Activated CD8-positive, alpha-beta T cell treated with anti-CD3 and anti-CD28 coated beads, Interleukin-2, amount 10 ng/mL, durations not matched to agents 7 days and 5 days (primary cell): ENCODE measurements at regions not wholly inside any gene's neighbourhood (a gene's known extent, or its start where the extent isn't known, plus 50 kb on each side); places are given as distances from the start of the nearest gene placed in this dataset.
"Not testable (repeated sequence)": the region's sequence is repeated elsewhere in the genome, so short reads cannot be mapped to it uniquely, and the experiment has no call there.

Source experiments
- ATAC-seq: fragments of 150-1000 bp; cut with Tn5 transposase; one replicate; pipeline ENCODE4 v1.10.0; 2021; ENCODE audit warnings: moderate library complexity
- CTCF ChIA-PET: fragments of 350-600 bp; sonication (Branson Sonifier 250); formaldehyde crosslinking; loops from one replicate; lab custom pipeline; 2021; ENCODE audit warnings: antibody characterized with exemption; lab: Charles Lee
- POLR2A ChIA-PET: fragments of 350-600 bp; sonication (Branson Sonifier 250); formaldehyde crosslinking; loops from one replicate; lab custom pipeline; 2021; ENCODE audit warnings: antibody characterized with exemption; lab: Charles Lee
- DNase-seq: peaks from one replicate; pipeline ENCODE4 v3.0.0-alpha.2; 2020
- H3K27ac Mint-ChIP-seq: one replicate; pipeline ENCODE4 v1.8.0; 2021; ENCODE audit warnings: mild to moderate bottlenecking, mixed read lengths
- H3K27me3 Mint-ChIP-seq: one replicate; pipeline ENCODE4 v1.8.0; 2021; ENCODE audit warnings: low read depth, mixed read lengths
- H3K36me3 Mint-ChIP-seq: one replicate; pipeline ENCODE4 v1.8.0; 2021; ENCODE audit warnings: low read depth, mixed read lengths
- H3K4me1 Mint-ChIP-seq: one replicate; pipeline ENCODE4 v1.8.0; 2021; ENCODE audit warnings: low read depth, mixed read lengths
- H3K4me3 Mint-ChIP-seq: one replicate; pipeline ENCODE4 v1.8.0; 2021; ENCODE audit warnings: mild to moderate bottlenecking, mixed read lengths
- H3K9me3 Mint-ChIP-seq: one replicate; pipeline ENCODE4 v1.8.0; 2022; ENCODE audit warnings: mixed read lengths; ENCODE audit not compliant: insufficient read depth

GRCh38 chrX:10469-11458 is 270.4 kb upstream of the PLCXD1 start:
- DNase-seq, H3K4me3 Mint-ChIP-seq, CTCF ChIA-PET, H3K4me1 Mint-ChIP-seq, POLR2A ChIA-PET, H3K27ac Mint-ChIP-seq, H3K27me3 Mint-ChIP-seq, H3K9me3 Mint-ChIP-seq, H3K36me3 Mint-ChIP-seq, ATAC-seq: not testable (repeated sequence)

- H3K27me3 Mint-ChIP-seq, POLR2A ChIA-PET, H3K4me1 Mint-ChIP-seq, H3K36me3 Mint-ChIP-seq, CTCF ChIA-PET, H3K4me3 Mint-ChIP-seq, H3K27ac Mint-ChIP-seq, H3K9me3 Mint-ChIP-seq, DNase-seq: not testable (repeated sequence)
- peak; percentile 96 for ATAC-seq
Measured at GRCh38 chrX:13821-14443, 267.2 kb upstream of the PLCXD1 start.

GRCh38 chrX:14452-14851 is 266.7 kb upstream of the PLCXD1 start:
- CTCF ChIA-PET, H3K4me1 Mint-ChIP-seq, ATAC-seq, H3K27me3 Mint-ChIP-seq, H3K27ac Mint-ChIP-seq, POLR2A ChIA-PET, H3K9me3 Mint-ChIP-seq, H3K36me3 Mint-ChIP-seq, H3K4me3 Mint-ChIP-seq, DNase-seq: not testable (repeated sequence)

GRCh38 chrX:18768-19454 is 262.3 kb upstream of the PLCXD1 start:
- DNase-seq, H3K9me3 Mint-ChIP-seq, H3K27me3 Mint-ChIP-seq, H3K36me3 Mint-ChIP-seq, POLR2A ChIA-PET, H3K4me1 Mint-ChIP-seq, CTCF ChIA-PET, H3K27ac Mint-ChIP-seq, H3K4me3 Mint-ChIP-seq: not testable (repeated sequence)
- ATAC-seq: peak; percentile 98

- peak; percentile 48 for ATAC-seq
- POLR2A ChIA-PET, H3K27me3 Mint-ChIP-seq, H3K4me1 Mint-ChIP-seq, CTCF ChIA-PET, H3K36me3 Mint-ChIP-seq, DNase-seq, H3K27ac Mint-ChIP-seq, H3K9me3 Mint-ChIP-seq, H3K4me3 Mint-ChIP-seq: not testable (repeated sequence)
Measured at GRCh38 chrX:19455-19827, 261.7 kb upstream of the PLCXD1 start.

- H3K36me3 Mint-ChIP-seq: no peaks in the 10 kb centered on the region
- ATAC-seq: no peak
- H3K9me3 Mint-ChIP-seq: no peaks in the 10 kb centered on the region
- no peaks in the 10 kb centered on the region for H3K27me3 Mint-ChIP-seq
- ChIA-PET CTCF (no interaction called here), POLR2A (no interaction called here)
- H3K4me3 Mint-ChIP-seq: no peak overlapping the region
- H3K4me1 Mint-ChIP-seq: no peaks in the 10 kb centered on the region
- DNase-seq: no peak
- no peak overlapping the region for H3K27ac Mint-ChIP-seq
Measured at GRCh38 chrX:19912-20571, 261.1 kb upstream of the PLCXD1 start.

- CTCF ChIA-PET, H3K36me3 Mint-ChIP-seq, H3K4me3 Mint-ChIP-seq: not testable (repeated sequence)
Measured at GRCh38 chrX:24139-24538, 257.0 kb upstream of the PLCXD1 start.

More at GRCh38 chrX:24139-24538, 257.0 kb upstream of the PLCXD1 start:
- H3K4me1 Mint-ChIP-seq, ATAC-seq, H3K9me3 Mint-ChIP-seq, H3K27ac Mint-ChIP-seq, POLR2A ChIA-PET, DNase-seq, H3K27me3 Mint-ChIP-seq: not testable (repeated sequence)
